ENCODE measurements at regions not wholly inside any gene's neighbourhood (a gene's known extent, or its start where the extent isn't known, plus 50 kb on each side); places are given as distances from the start of the nearest gene placed in this dataset.

DNA sequence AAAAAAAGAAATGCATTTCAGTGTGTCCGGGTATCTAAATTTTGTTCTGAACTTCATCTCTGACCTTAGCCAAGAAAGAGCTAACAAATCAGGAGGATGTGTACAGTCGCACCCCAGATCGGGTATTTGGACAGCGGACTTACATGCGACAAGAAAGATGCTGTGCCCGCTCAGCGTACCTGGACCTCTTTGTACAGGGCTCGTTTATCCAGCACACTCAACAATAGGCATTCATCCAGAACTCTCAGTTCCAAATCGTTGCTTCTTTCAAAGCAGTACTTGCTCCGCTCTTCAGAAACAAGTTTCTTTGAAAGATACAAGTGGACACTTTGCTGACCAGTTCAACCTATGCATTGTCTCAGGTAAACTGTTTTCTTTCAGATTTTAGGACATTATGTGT, 191.7 kb downstream of the LY86 start:
- Histone ChIP-seq H3K36me3 (ENCODE audit: control insufficient read depth in 4 of 4, insufficient read depth in 4 of 4, low read length in 4 of 4) (no peaks in the 10 kb centered on the region), H3K27ac (ENCODE audit: low read depth in 1 of 2, low read length in 1 of 2) (no peak overlapping the region), H3K9me3 (ENCODE audit: control insufficient read depth in 4 of 4, insufficient read depth in 3 of 4, low read length in 3 of 4) (no peaks in the 10 kb centered on the region), H3K27me3 (ENCODE audit: control insufficient read depth in 3 of 3, insufficient read depth in 3 of 3, low read length in 2 of 3) (no peaks in the 10 kb centered on the region), H3K4me3 (no peak overlapping the region), H3K4me1 (ENCODE audit: control insufficient read depth in 5 of 5, insufficient read depth in 5 of 5, low read length in 5 of 5) (peaks cover 0 to 6% (median 0%) of the 10 kb centered on the region in 5 donors), H3K9ac (ENCODE audit: insufficient read depth in 1 of 2, low read length in 2 of 2) (no peak overlapping the region)
- no peak for ATAC-seq (ENCODE audit: insufficient read depth, low FRiP score)
- TF ChIP-seq CTCF (IDR thresholded peaks at IDR 0.05; ENCODE audit: control extremely low read depth, extremely low read depth): no peak
- DNase-seq: no peak
- 87 to 94% methylated on average over 10 of the region's 10 CpGs for WGBS, 2 donors

GRCh38 chr6:6781172-6781872, 192.8 kb downstream of the LY86 start:
- Histone ChIP-seq H3K27ac (ENCODE audit: low read depth in 1 of 2, low read length in 1 of 2) (no peak overlapping the region), H3K36me3 (ENCODE audit: control insufficient read depth in 4 of 4, insufficient read depth in 4 of 4, low read length in 4 of 4) (no peaks in the 10 kb centered on the region), H3K27me3 (ENCODE audit: control insufficient read depth in 3 of 3, insufficient read depth in 3 of 3, low read length in 2 of 3) (no peaks in the 10 kb centered on the region), H3K9me3 (ENCODE audit: control insufficient read depth in 4 of 4, insufficient read depth in 3 of 4, low read length in 3 of 4) (no peaks in the 10 kb centered on the region), H3K9ac (ENCODE audit: insufficient read depth in 1 of 2, low read length in 2 of 2) (no peak overlapping the region), H3K4me1 (ENCODE audit: control insufficient read depth in 5 of 5, insufficient read depth in 5 of 5, low read length in 5 of 5) (peaks cover 0 to 6% (median 0%) of the 10 kb centered on the region in 5 donors), H3K4me3 (no peak overlapping the region)
- 34 to 51% methylated on average over 3 of the region's 3 CpGs for WGBS, 2 donors
- ATAC-seq (ENCODE audit: insufficient read depth, low FRiP score): no peak
- TF ChIP-seq CTCF (IDR thresholded peaks at IDR 0.05; ENCODE audit: control extremely low read depth, extremely low read depth): no peak
- peak in 2 of 3 donors; percentile 55 to 62 for DNase-seq

- no peaks in the 10 kb centered on the region for H3K36me3 ChIP-seq (ENCODE audit: control insufficient read depth in 4 of 4, insufficient read depth in 4 of 4, low read length in 4 of 4)
- H3K27me3 ChIP-seq (ENCODE audit: control insufficient read depth in 3 of 3, insufficient read depth in 3 of 3, low read length in 2 of 3): no peaks in the 10 kb centered on the region
- H3K27ac ChIP-seq (ENCODE audit: low read depth in 1 of 2, low read length in 1 of 2): no peak overlapping the region
- DNase-seq (peak in 2 of 3 donors; percentile 71 to 72), ATAC-seq (ENCODE audit: insufficient read depth, low FRiP score) (no peak)
- peaks cover 0 to 6% (median 0%) of the 10 kb centered on the region in 5 donors for H3K4me1 ChIP-seq (ENCODE audit: control insufficient read depth in 5 of 5, insufficient read depth in 5 of 5, low read length in 5 of 5)
- H3K9ac ChIP-seq (ENCODE audit: insufficient read depth in 1 of 2, low read length in 2 of 2): no peak overlapping the region
- TF ChIP-seq CTCF (IDR thresholded peaks at IDR 0.05; ENCODE audit: control extremely low read depth, extremely low read depth): no peak
- H3K4me3 ChIP-seq: no peak overlapping the region
- no peaks in the 10 kb centered on the region for H3K9me3 ChIP-seq (ENCODE audit: control insufficient read depth in 4 of 4, insufficient read depth in 3 of 4, low read length in 3 of 4)
Measured at GRCh38 chr6:6781873-6782227, 193.3 kb downstream of the LY86 start.

DNA sequence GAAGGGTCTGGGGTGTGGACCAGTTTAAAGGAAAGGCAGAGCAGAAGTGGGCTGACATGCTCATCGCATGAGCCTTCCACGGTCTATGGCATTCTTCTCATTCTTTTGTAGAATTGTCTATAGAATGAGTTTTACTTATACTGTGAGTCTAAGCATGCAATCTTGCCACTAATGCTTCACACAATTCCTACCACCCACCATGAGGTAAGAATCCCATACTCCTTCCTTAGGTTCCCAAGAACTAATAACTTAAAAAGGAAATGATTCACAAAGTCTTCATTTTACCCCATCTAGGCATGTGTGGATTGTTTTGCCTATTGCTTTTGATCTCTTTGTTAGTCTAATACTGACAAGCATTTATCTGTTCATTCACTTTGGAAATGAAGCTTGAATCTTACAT, 195.2 kb downstream of the LY86 start:
- H3K36me3 ChIP-seq (ENCODE audit: control insufficient read depth in 4 of 4, insufficient read depth in 4 of 4, low read length in 4 of 4): no peaks in the 10 kb centered on the region
- WGBS, 2 donors: 95 to 97% methylated on average over 2 of the region's 2 CpGs
- H3K4me1 ChIP-seq (ENCODE audit: control insufficient read depth in 5 of 5, insufficient read depth in 5 of 5, low read length in 5 of 5): peaks cover 0 to 6% (median 0%) of the 10 kb centered on the region in 5 donors

More for the DNA sequence above, 195.2 kb downstream of the LY86 start:
- no peak for ATAC-seq (ENCODE audit: insufficient read depth, low FRiP score)
- Histone ChIP-seq H3K4me3 (no peak overlapping the region), H3K27me3 (ENCODE audit: control insufficient read depth in 3 of 3, insufficient read depth in 3 of 3, low read length in 2 of 3) (no peaks in the 10 kb centered on the region), H3K9ac (ENCODE audit: insufficient read depth in 1 of 2, low read length in 2 of 2) (no peak overlapping the region), H3K27ac (ENCODE audit: low read depth in 1 of 2, low read length in 1 of 2) (no peak overlapping the region), H3K9me3 (ENCODE audit: control insufficient read depth in 4 of 4, insufficient read depth in 3 of 4, low read length in 3 of 4) (no peaks in the 10 kb centered on the region)
- TF ChIP-seq CTCF (IDR thresholded peaks at IDR 0.05; ENCODE audit: control extremely low read depth, extremely low read depth): no peak
- DNase-seq: no peak

Measured in lung (tissue), 11 donors.